ENCODE measurements at regions not wholly inside any gene's neighbourhood (a gene's known extent, or its start where the extent isn't known, plus 50 kb on each side); places are given as distances from the start of the nearest gene placed in this dataset.
"Not testable (repeated sequence)": the region's sequence is repeated elsewhere in the genome, so short reads cannot be mapped to it uniquely, and the experiment has no call there.

DNA sequence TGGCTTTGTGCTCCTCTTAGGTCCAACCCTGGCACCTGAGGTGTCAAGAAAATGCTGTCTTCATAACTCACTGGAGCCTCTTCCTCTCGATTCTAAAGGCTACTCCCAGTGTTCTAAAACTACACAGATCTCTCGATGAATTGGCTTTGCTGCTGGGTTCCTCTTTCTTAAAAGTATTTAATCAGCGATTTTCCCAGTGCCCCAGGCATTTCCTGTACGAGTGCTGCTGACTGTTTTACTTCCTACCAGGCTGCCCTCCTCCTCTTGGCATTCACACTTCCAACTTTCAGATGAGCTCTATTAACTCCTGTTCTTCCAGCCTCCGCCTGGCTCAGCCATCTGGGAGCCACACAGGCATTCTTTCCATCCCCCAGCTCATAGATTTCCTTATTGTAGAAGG lies 95.6 kb upstream of the IKBKE start:
- TF ChIP-seq CBFB (CRISPR knock-in tag; IDR thresholded peaks at IDR 0.05; ENCODE audit: low read depth); FOXP1 (CRISPR knock-in tag; IDR thresholded peaks at IDR 0.05; ENCODE audit: borderline replicate concordance); SP1 (CRISPR knock-in tag; conservative IDR thresholded peaks at IDR 0.05); NFE2L1 (CRISPR knock-in tag; IDR thresholded peaks at IDR 0.05); NR1H2 (CRISPR knock-in tag; IDR thresholded peaks at IDR 0.05); CREB1 (CRISPR knock-in tag; IDR thresholded peaks at IDR 0.05): not testable (repeated sequence)
- TF ChIP-seq, protein P1, sequence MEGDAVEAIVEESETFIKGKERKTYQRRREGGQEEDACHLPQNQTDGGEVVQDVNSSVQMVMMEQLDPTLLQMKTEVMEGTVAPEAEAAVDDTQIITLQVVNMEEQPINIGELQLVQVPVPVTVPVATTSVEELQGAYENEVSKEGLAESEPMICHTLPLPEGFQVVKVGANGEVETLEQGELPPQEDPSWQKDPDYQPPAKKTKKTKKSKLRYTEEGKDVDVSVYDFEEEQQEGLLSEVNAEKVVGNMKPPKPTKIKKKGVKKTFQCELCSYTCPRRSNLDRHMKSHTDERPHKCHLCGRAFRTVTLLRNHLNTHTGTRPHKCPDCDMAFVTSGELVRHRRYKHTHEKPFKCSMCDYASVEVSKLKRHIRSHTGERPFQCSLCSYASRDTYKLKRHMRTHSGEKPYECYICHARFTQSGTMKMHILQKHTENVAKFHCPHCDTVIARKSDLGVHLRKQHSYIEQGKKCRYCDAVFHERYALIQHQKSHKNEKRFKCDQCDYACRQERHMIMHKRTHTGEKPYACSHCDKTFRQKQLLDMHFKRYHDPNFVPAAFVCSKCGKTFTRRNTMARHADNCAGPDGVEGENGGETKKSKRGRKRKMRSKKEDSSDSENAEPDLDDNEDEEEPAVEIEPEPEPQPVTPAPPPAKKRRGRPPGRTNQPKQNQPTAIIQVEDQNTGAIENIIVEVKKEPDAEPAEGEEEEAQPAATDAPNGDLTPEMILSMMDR (IDR thresholded peaks at IDR 0.05): not testable (repeated sequence)
- TF ChIP-seq, protein P2, sequence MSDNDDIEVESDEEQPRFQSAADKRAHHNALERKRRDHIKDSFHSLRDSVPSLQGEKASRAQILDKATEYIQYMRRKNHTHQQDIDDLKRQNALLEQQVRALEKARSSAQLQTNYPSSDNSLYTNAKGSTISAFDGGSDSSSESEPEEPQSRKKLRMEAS (CRISPR knock-in tag; IDR thresholded peaks at IDR 0.05): not testable (repeated sequence)
- TF ChIP-seq, protein P3, sequence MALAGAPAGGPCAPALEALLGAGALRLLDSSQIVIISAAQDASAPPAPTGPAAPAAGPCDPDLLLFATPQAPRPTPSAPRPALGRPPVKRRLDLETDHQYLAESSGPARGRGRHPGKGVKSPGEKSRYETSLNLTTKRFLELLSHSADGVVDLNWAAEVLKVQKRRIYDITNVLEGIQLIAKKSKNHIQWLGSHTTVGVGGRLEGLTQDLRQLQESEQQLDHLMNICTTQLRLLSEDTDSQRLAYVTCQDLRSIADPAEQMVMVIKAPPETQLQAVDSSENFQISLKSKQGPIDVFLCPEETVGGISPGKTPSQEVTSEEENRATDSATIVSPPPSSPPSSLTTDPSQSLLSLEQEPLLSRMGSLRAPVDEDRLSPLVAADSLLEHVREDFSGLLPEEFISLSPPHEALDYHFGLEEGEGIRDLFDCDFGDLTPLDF (CRISPR knock-in tag; IDR thresholded peaks at IDR 0.05): not testable (repeated sequence)
- TF ChIP-seq, protein P4, sequence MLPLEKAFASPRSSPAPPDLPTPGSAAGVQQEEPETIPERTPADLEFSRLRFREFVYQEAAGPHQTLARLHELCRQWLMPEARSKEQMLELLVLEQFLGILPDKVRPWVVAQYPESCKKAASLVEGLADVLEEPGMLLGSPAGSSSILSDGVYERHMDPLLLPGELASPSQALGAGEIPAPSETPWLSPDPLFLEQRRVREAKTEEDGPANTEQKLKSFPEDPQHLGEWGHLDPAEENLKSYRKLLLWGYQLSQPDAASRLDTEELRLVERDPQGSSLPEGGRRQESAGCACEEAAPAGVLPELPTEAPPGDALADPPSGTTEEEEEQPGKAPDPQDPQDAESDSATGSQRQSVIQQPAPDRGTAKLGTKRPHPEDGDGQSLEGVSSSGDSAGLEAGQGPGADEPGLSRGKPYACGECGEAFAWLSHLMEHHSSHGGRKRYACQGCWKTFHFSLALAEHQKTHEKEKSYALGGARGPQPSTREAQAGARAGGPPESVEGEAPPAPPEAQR (CRISPR knock-in tag; IDR thresholded peaks at IDR 0.05): not testable (repeated sequence)
- TF ChIP-seq, protein P5, sequence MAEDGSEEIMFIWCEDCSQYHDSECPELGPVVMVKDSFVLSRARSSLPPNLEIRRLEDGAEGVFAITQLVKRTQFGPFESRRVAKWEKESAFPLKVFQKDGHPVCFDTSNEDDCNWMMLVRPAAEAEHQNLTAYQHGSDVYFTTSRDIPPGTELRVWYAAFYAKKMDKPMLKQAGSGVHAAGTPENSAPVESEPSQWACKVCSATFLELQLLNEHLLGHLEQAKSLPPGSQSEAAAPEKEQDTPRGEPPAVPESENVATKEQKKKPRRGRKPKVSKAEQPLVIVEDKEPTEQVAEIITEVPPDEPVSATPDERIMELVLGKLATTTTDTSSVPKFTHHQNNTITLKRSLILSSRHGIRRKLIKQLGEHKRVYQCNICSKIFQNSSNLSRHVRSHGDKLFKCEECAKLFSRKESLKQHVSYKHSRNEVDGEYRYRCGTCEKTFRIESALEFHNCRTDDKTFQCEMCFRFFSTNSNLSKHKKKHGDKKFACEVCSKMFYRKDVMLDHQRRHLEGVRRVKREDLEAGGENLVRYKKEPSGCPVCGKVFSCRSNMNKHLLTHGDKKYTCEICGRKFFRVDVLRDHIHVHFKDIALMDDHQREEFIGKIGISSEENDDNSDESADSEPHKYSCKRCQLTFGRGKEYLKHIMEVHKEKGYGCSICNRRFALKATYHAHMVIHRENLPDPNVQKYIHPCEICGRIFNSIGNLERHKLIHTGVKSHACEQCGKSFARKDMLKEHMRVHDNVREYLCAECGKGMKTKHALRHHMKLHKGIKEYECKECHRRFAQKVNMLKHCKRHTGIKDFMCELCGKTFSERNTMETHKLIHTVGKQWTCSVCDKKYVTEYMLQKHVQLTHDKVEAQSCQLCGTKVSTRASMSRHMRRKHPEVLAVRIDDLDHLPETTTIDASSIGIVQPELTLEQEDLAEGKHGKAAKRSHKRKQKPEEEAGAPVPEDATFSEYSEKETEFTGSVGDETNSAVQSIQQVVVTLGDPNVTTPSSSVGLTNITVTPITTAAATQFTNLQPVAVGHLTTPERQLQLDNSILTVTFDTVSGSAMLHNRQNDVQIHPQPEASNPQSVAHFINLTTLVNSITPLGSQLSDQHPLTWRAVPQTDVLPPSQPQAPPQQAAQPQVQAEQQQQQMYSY (CRISPR knock-in tag; IDR thresholded peaks at IDR 0.05): not testable (repeated sequence)
